ENCODE measurements at regions not wholly inside any gene's neighbourhood (a gene's known extent, or its start where the extent isn't known, plus 50 kb on each side); places are given as distances from the start of the nearest gene placed in this dataset.

DNA sequence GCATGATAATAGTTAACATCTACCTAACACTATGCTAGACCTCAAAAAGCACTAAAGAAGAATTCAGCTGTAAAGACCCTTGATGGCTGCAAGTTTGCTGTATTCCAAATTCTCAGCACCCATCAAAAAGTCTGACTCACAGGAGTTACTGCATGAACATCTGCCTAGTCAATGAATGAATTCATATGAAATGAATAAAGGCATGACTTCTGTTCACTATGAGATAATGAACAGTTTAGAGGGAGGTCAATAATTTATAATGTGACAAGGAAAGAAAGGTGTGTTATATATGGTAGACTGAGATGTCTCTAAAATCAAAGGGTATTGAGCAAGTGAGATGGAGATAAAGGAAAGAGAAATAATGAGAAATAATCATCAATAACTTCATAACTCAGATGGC, 508.2 kb upstream of the TGFBR2 start:
- peaks cover 3% of the 10 kb centered on the region for H3K27me3 Mint-ChIP-seq
- ATAC-seq (no peak), DNase-seq (no peak)
- no peaks in the 10 kb centered on the region for H3K4me1 Mint-ChIP-seq
- H3K36me3 Mint-ChIP-seq = no peaks in the 10 kb centered on the region
- H3K9me3 Mint-ChIP-seq (ENCODE audit: low read depth) = peaks cover 5% of the 10 kb centered on the region
- H3K27ac Mint-ChIP-seq = no peak overlapping the region
- CTCF ChIA-PET = no interaction called here
- no peak overlapping the region for H3K4me3 Mint-ChIP-seq

DNA sequence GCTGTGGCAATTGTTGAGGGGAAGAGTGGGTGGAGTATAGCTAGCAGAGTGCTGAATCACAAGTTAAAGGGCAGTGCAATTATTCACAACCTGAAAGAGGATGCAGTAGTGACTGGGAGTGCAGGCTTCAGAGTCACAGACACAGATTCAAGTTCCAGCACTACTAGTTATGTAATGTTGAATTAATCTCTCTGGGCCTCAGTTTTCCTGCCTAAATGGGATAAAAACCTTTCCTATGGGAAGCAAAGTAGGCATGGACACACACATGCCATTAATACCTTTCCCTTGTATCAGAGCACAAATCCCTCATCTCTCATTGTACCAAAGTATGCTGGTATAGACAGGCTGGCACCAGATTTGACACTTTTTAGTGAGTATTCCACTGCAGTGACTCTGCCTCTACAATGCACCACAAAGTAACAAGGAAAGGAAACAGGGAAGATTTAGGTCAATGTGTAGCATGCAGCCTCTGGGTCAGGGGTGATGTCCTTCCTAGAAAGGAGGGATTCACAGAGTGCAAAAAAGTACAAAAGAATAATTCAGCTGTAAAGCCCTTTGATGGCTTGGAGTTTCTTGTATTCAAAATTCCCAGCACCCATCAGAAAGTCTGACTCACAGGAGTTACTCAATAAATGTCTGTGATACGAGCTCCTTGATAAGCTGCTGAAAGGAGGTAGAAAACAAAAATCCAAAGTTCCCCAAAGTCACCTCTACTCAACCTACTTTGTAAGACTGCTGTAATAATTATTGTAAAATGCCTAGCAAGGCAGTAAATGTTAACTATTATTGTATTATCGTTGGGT, 507.5 kb upstream of the TGFBR2 start:
- no peak overlapping the region for H3K4me3 Mint-ChIP-seq
- peaks cover 5% of the 10 kb centered on the region for H3K9me3 Mint-ChIP-seq (ENCODE audit: low read depth)
- DNase-seq (no peak), ATAC-seq (no peak)
- H3K27me3 Mint-ChIP-seq = peaks cover 8% of the 10 kb centered on the region
- H3K27ac Mint-ChIP-seq = no peak overlapping the region
- no peaks in the 10 kb centered on the region for H3K36me3 Mint-ChIP-seq
- CTCF ChIA-PET = no interaction called here
- H3K4me1 Mint-ChIP-seq = no peaks in the 10 kb centered on the region

GRCh38 chr3:30102356-30102755, 504.0 kb upstream of the TGFBR2 start:
- no peak overlapping the region for H3K27ac Mint-ChIP-seq
- CTCF ChIA-PET = no interaction called here
- peaks cover 17% of the 10 kb centered on the region for H3K27me3 Mint-ChIP-seq
- H3K4me1 Mint-ChIP-seq = no peaks in the 10 kb centered on the region
- no peaks in the 10 kb centered on the region for H3K9me3 Mint-ChIP-seq (ENCODE audit: low read depth)
- H3K36me3 Mint-ChIP-seq = no peaks in the 10 kb centered on the region
- DNase-seq (no peak), ATAC-seq (no peak)
- no peak overlapping the region for H3K4me3 Mint-ChIP-seq

DNA sequence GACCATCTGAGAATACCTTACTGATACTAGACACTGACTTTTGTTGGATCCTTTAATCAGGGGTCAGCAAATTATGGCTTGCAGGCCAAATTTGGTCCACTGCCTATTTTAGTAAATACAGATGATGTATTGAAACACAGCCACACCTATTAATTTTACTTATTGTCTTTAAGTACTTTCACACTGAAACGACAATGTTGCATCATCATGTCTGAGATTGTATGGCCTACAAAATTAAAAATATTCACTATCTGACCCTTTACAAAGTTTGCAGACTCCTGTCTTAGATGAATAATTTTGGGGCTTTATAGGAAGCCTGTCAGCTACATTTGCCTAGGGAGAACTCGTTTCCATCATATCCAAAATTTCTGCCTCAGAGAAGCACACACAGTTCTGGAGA, 503.2 kb upstream of the TGFBR2 start:
- Mint-ChIP-seq H3K4me3 (no peak overlapping the region), H3K9me3 (ENCODE audit: low read depth) (no peaks in the 10 kb centered on the region), H3K4me1 (no peaks in the 10 kb centered on the region), H3K27me3 (peaks cover 17% of the 10 kb centered on the region), H3K36me3 (no peaks in the 10 kb centered on the region), H3K27ac (no peak overlapping the region)
- CTCF ChIA-PET = no interaction called here
- DNase-seq = no peak
- no peak for ATAC-seq

DNA sequence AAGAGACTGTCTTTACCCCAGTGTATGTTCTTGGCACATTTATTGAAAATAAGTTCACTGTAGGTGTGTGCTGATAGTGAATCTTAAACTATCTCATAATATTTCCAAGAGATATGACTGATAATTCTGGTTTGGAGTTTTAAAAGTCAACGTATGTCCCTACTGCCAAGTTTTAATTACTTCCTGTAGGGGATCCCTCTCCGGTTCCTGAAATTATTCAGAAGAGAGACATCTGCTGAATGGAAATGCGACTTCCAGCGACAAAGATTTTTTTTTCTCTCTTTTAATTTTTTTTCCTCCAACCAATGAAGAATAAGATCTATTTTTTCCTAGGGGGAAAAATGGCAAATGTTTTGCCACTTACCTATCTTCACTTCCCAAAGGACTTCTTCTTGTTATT, 498.9 kb upstream of the TGFBR2 start:
- H3K9me3 Mint-ChIP-seq (ENCODE audit: low read depth) = no peaks in the 10 kb centered on the region
- peaks cover 18% of the 10 kb centered on the region for H3K27me3 Mint-ChIP-seq
- CTCF ChIA-PET = no interaction called here
- H3K4me1 Mint-ChIP-seq = no peaks in the 10 kb centered on the region
- no peak overlapping the region for H3K27ac Mint-ChIP-seq
- no peak overlapping the region for H3K4me3 Mint-ChIP-seq
- no peak for DNase-seq
- no peak for ATAC-seq
- no peaks in the 10 kb centered on the region for H3K36me3 Mint-ChIP-seq

DNA sequence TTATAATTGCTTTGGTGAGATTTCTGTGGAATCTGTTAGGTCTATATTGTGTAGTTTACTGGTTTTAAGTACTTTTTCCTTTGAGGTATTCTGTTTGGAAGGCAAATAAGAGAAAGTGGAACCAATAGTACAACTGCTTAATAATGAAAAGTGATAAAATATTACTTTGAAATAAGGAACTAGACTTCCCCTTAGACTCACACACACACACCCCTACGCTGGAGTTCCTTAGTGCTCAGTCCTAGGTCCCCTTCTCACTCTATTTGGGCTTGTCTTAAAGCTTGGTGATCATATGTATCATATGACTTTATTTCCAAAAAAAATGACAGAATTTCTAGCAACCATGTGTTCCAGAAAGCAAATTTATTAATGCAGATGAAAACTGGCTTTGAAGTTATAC, 494.0 kb upstream of the TGFBR2 start:
- Mint-ChIP-seq H3K27ac (no peak overlapping the region), H3K9me3 (ENCODE audit: low read depth) (no peaks in the 10 kb centered on the region), H3K27me3 (peaks cover 4% of the 10 kb centered on the region), H3K36me3 (no peaks in the 10 kb centered on the region), H3K4me3 (no peak overlapping the region), H3K4me1 (no peaks in the 10 kb centered on the region)
- CTCF ChIA-PET = interaction anchor here (1.8 kb wide), 1 partner anchor 86 kb away, joined by 6 read pairs; no protein-coding TSS in a partner anchor
- ATAC-seq = no peak
- no peak for DNase-seq

DNA sequence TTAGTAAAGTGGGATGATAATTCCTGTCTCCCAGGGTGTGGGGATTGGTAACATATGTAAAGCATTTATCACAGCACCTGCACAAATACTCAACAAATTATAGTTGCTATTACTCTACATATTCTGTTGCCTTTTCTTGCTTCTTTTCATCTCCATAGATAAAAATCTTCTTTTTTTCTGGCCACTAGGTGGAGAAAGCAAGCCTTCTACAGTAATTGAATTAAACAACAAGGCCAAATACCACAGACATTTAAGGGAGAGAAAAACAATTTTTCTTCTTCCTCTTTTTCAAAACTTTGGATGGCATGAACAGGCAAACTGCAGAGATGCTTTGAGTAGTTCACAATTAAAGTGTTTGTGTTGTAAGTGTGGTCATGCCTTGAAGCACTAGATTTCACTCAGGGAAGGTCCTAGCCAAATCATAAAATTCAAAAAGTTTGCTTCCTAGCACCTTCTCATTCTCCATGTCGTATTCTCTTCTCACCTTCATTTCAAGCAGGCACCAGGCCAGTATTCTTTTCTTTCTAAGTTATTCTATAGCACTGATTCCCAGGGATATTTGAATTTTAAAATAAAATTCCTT, 493.4 kb upstream of the TGFBR2 start:
- CTCF ChIA-PET = interaction anchor here (1.6 to 1.8 kb wide), 2 partner anchors 85 to 86 kb away, joined by 6 to 11 read pairs; no protein-coding TSS in a partner anchor
- ATAC-seq (peak; percentile 36), DNase-seq (no peak)
- peaks cover 4% of the 10 kb centered on the region for H3K27me3 Mint-ChIP-seq
- H3K27ac Mint-ChIP-seq = no peak overlapping the region
- no peaks in the 10 kb centered on the region for H3K36me3 Mint-ChIP-seq
- no peaks in the 10 kb centered on the region for H3K4me1 Mint-ChIP-seq
- H3K4me3 Mint-ChIP-seq = no peak overlapping the region
- H3K9me3 Mint-ChIP-seq (ENCODE audit: low read depth) = no peaks in the 10 kb centered on the region

DNA sequence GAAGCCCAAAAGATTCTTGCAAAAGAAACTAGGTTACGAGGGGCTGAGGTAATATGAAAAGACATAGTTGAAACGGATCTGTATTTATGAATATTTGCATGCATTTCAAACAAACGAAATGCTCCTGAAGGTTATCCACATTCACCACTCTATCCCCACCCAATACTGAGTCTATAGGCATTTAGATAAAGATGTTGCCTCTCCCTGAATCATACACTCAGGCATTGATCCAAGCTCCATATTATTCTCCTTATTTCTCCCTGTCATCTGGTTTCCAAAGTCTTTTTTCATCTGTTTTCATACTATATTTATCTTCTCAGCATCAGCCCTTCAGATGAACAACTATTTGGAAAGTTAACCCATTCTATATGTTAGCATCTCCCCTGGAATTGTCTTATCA, 492.5 kb upstream of the TGFBR2 start:
- CTCF ChIA-PET = interaction anchor here (0.7 to 1.6 kb wide), 2 partner anchors 85 to 583 kb away, joined by 3 to 11 read pairs; no protein-coding TSS in a partner anchor
- no peak for ATAC-seq
- H3K4me1 Mint-ChIP-seq = no peaks in the 10 kb centered on the region
- no peak overlapping the region for H3K4me3 Mint-ChIP-seq
- H3K27ac Mint-ChIP-seq = no peak overlapping the region
- H3K27me3 Mint-ChIP-seq = peaks cover 4% of the 10 kb centered on the region
- H3K9me3 Mint-ChIP-seq (ENCODE audit: low read depth) = no peaks in the 10 kb centered on the region
- no peak for DNase-seq
- no peaks in the 10 kb centered on the region for H3K36me3 Mint-ChIP-seq

DNA sequence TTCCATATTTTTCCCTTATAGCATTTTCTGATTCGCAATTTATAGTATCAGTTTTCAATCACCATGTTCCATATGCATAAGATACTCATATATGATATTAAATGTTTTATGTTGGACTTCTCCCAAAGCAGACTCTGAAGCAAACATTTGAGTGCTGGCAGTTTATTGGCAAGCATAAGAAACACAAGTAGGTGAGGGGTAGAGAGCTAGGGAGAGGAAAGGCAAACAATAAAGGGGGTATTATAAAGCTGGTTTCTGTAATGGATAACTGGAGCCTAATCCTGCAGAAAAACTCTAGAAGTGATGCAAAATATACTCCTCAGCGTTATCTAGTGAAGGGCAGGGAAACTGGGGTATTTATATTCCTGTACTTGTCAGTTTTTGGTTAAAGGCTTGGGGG, 491.5 kb upstream of the TGFBR2 start:
- H3K4me3 Mint-ChIP-seq = no peak overlapping the region
- CTCF ChIA-PET = no interaction called here
- no peaks in the 10 kb centered on the region for H3K4me1 Mint-ChIP-seq
- DNase-seq = no peak
- no peak overlapping the region for H3K27ac Mint-ChIP-seq
- H3K27me3 Mint-ChIP-seq = peaks cover 2% of the 10 kb centered on the region
- ATAC-seq = no peak
- H3K36me3 Mint-ChIP-seq = no peaks in the 10 kb centered on the region
- no peaks in the 10 kb centered on the region for H3K9me3 Mint-ChIP-seq (ENCODE audit: low read depth)

- H3K36me3 Mint-ChIP-seq = no peaks in the 10 kb centered on the region
- no peak overlapping the region for H3K27ac Mint-ChIP-seq
- H3K27me3 Mint-ChIP-seq = no peaks in the 10 kb centered on the region
- no peak for ATAC-seq
- DNase-seq = no peak
- no peaks in the 10 kb centered on the region for H3K4me1 Mint-ChIP-seq
- no peaks in the 10 kb centered on the region for H3K9me3 Mint-ChIP-seq (ENCODE audit: low read depth)
- H3K4me3 Mint-ChIP-seq = no peak overlapping the region
- CTCF ChIA-PET = no interaction called here
These were observed 484.0 kb upstream of the TGFBR2 start for GRCh38 chr3:30122359-30122758.

DNA sequence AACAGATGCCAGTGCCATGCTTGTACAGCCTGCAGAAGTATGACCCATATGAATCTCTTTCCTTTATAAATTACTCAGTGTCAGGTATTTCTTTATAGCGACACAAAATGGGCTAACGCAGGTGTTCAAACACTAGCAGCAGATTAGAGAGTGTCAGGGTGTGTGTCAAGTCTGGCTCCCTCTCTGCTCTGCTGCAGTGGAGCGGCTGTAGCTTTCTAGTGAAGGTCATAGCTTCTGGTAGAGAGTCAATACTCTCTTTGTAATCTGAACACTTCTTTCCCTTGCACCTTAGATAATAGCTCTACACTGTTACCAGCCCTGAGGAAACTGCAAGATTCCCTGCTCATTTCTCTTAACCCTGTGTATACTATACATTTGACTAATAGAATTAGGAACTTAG, 483.2 kb upstream of the TGFBR2 start:
- no peak overlapping the region for H3K27ac Mint-ChIP-seq
- no peaks in the 10 kb centered on the region for H3K4me1 Mint-ChIP-seq
- no peaks in the 10 kb centered on the region for H3K36me3 Mint-ChIP-seq
- DNase-seq (no peak), ATAC-seq (no peak)
- no peaks in the 10 kb centered on the region for H3K27me3 Mint-ChIP-seq
- H3K9me3 Mint-ChIP-seq (ENCODE audit: low read depth) = no peaks in the 10 kb centered on the region
- H3K4me3 Mint-ChIP-seq = no peak overlapping the region
- CTCF ChIA-PET = no interaction called here

DNA sequence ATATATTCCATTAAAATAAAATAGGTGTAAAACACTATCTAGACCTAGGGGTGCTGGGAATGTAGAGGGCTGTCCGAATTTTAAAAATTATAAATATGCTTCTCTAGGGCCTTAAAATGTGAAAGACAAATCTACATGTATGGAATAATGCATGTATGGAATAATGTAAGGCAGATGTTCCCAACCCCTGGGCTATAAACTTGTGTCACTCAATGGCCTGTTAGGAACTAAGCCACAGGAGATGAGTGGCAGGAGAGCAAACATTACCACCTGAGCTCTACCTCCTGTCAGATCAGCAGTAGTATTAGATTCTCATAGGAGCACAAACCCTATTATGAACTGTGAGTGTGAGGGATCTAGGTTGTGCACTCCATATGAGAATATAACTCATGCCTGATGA, 482.6 kb upstream of the TGFBR2 start:
- CTCF ChIA-PET = no interaction called here
- no peak for DNase-seq
- no peak overlapping the region for H3K27ac Mint-ChIP-seq
- H3K27me3 Mint-ChIP-seq = no peaks in the 10 kb centered on the region
- no peak overlapping the region for H3K4me3 Mint-ChIP-seq
- ATAC-seq = no peak
- no peaks in the 10 kb centered on the region for H3K4me1 Mint-ChIP-seq
- no peaks in the 10 kb centered on the region for H3K36me3 Mint-ChIP-seq
- no peaks in the 10 kb centered on the region for H3K9me3 Mint-ChIP-seq (ENCODE audit: low read depth)

GRCh38 chr3:30124435-30125370, 481.7 kb upstream of the TGFBR2 start:
- Mint-ChIP-seq H3K27ac (no peak overlapping the region), H3K27me3 (no peaks in the 10 kb centered on the region), H3K4me1 (no peaks in the 10 kb centered on the region), H3K9me3 (ENCODE audit: low read depth) (no peaks in the 10 kb centered on the region), H3K36me3 (no peaks in the 10 kb centered on the region), H3K4me3 (no peak overlapping the region)
- no peak for DNase-seq
- CTCF ChIA-PET = no interaction called here
- no peak for ATAC-seq
